Effector CD4-positive, alpha-beta T cell (primary cell): ENCODE measurements at regions not wholly inside any gene's neighbourhood (a gene's known extent, or its start where the extent isn't known, plus 50 kb on each side); places are given as distances from the start of the nearest gene placed in this dataset.
"Not testable (repeated sequence)": the region's sequence is repeated elsewhere in the genome, so short reads cannot be mapped to it uniquely, and the experiment has no call there.

Experiments
- DNase-seq: peaks from one replicate; pipeline ENCODE4 v3.0.0-alpha.2; 2020

- no peak for DNase-seq
These were observed 769.1 kb upstream of the CDH8 start for GRCh38 chr16:62805221-62805857.

GRCh38 chr16:62794724-62795123, 758.5 kb upstream of the CDH8 start:
- DNase-seq, result no peak

GRCh38 chr16:62780081-62780480, 743.8 kb upstream of the CDH8 start:
- DNase-seq, result not testable (repeated sequence)

DNA sequence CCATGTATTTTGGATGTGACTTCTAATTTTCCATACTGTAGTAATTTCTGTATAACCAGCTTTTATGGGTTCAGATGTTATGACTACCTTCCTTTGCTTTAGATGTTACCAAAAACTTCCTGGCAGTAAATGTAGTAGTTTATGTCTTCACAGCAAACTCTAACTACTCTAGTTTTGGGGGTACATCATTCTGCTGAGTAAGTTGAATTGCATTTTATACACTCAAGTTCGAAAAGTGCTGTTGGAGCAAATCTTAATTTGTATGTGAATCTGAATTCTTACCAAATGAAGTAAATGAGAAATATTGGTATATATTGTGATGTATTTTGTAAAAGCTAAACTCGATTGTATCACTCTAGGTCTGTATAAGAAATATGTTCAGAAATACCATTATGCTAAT, 728.3 kb upstream of the CDH8 start:
- DNase-seq, result no peak

DNA sequence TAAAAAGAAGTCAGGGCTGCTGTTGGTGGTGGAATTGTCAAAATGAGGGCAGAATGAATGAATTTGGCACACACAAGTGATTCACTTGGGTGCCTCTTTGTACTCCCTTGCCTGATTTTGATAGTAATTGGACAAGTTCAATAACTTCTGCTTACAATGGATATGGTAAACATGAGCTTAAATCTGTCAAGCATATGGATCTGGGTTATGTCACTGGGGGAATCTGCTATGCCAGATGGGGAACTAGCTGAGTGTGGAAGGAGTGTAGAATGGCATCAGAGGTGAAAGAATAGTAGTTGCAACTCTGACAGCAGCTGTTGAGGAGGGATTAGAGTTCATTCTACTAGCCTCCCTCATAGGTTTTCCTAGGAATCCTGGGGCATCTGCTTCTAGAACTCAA, 724.2 kb upstream of the CDH8 start:
- no peak for DNase-seq

- no peak for DNase-seq
These were observed 719.7 kb upstream of the CDH8 start for GRCh38 chr16:62755938-62756337.

- DNase-seq, result no peak
These were observed 716.6 kb upstream of the CDH8 start for GRCh38 chr16:62752854-62753253.

GRCh38 chr16:62751218-62751617, 715.0 kb upstream of the CDH8 start:
- no peak for DNase-seq

GRCh38 chr16:62741692-62742091, 705.5 kb upstream of the CDH8 start:
- no peak for DNase-seq

DNA sequence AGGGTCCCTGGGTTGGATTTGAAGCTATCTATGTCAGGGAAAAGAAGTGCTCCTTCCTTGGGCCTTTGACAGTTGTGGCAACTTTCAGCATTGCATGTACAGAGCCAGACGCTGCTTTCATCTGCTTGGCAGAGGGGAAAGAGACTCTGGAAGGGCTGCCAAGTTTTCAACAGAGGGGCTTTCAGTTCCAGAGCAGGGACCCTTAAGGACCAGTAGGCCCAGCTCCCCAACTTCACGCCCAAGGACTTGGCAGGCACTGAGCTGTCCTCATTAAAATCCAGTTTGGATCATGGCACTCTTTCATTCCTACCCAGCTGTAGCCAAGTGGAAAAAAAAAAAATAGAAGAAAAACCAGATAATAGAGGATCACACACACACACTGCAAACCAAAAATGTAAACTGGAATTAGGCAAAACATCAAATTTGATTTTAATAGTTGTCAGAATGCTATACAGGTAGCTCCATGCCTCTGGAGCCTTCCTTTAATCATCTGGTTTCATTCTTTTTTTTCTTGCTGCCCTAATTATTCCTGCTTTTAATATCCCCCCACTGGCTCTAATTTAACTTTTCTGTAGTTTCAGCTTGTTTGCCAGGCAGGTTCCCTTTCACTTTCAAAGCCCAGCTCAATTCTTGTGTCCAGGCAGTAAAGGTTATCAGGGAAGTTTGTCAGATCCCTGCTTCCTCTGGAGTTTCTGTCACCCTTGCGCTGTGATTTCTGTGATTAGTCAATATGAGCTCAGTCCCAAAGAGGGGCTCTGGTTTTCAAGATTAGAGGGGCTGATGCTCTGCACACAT, 702.6 kb upstream of the CDH8 start:
- DNase-seq, result no peak

GRCh38 chr16:62732092-62732491, 695.9 kb upstream of the CDH8 start:
- no peak for DNase-seq

GRCh38 chr16:62724670-62725269, 688.5 kb upstream of the CDH8 start:
- not testable (repeated sequence) for DNase-seq

- DNase-seq, result no peak
These were observed 684.4 kb upstream of the CDH8 start for GRCh38 chr16:62720651-62721050.

GRCh38 chr16:62717026-62717425, 680.8 kb upstream of the CDH8 start:
- no peak for DNase-seq

DNA sequence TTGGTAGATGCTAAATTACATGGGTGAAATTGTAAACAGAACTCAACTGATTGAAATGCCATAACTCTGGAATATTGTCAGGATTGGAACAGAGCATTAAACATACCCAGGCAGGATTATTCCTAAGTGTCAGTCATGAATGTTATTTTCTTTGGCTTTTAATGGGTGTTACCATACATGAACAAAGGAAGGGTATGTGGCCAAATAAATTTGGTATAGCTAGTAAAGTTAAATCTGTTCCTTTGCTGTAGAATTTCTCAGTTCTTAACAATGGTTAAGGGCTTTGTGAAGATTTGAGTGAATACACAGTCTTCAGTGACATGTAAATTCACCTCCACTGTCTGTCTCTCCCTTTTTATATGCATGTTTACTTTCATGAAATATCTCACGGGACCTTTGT, 679.5 kb upstream of the CDH8 start:
- no peak for DNase-seq

DNA sequence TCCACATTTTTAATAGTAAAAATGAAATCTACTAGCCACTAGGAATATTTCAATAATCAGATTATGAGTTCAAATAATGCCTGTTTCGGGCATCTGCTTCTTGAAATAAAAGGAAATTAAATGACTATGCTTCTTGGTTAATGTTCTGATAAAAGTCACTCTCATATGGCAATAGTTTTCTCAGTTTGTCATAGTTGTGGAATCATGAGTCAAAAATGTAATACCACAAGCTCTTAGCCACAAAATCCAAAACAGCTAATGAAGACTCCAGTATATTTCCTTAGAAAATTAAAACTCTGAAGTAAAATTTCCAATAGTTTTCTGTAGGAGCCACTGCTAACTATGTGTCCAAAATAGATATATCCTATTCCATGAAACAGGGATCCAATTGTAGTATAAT, 676.3 kb upstream of the CDH8 start:
- no peak for DNase-seq

- DNase-seq, result no peak
These were observed 675.6 kb upstream of the CDH8 start for GRCh38 chr16:62711797-62712196.

- DNase-seq, result no peak
These were observed 673.6 kb upstream of the CDH8 start for GRCh38 chr16:62709794-62710193.

DNA sequence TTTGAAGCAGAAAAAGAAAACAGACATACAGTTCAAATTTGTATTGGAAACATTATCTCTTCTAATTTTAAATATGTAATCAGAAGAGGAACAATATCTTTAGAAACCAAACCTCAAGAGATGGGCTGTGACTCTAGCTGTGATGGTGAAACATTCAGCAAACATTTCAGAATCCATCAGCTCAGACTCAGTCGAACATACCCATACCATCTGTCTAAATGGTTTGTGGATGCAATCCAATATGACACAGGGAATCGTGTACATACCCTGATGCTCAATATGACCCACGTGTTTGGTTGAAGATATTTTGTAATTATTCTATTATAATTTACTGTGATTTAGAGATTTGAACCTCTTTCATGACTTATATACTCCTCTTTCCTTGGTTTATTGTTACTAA, 665.2 kb upstream of the CDH8 start:
- no peak for DNase-seq

GRCh38 chr16:62700426-62701294, 664.4 kb upstream of the CDH8 start:
- DNase-seq, result no peak

GRCh38 chr16:62692685-62693084, 656.4 kb upstream of the CDH8 start:
- no peak for DNase-seq

DNA sequence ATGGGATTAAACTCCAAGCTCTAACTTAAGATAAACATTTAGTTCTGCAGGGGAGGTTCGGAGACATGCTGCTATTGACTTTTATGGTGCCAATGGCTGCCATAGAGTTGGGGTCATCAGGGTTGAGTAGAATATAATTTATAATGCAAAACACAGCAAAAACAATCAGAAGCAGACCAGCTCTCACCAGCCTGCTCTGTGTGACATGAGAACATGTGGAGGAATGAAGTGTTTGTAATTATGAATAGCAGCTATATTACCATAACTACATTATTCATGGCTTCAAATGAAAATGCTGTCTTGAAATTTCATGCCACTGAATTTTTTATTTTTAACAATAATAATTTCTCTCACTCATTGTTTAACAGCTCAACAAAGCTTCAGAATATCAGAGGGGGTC, 645.6 kb upstream of the CDH8 start:
- DNase-seq, result no peak

DNA sequence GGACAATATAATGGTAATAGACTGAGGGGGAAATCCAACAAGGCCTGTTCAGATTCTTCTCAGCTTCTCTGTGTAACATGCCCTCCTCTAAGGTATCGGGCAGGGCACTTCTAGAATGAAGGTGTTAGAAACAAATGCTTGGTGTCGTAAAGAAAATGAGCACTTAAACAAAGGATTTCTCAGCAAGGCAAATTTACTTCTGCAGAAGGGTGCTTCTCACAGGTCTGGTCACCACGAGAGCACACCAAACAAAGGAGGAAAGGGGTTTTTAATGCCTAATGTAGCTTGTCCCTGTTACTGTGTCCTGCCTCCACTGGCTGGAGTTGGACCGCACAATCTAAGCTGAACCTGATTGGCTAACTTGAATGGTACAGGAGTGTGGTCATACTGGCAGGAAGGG, 642.6 kb upstream of the CDH8 start:
- no peak for DNase-seq
